GM18507 (cell line): ENCODE measurements at regions not wholly inside any gene's neighbourhood (a gene's known extent, or its start where the extent isn't known, plus 50 kb on each side); places are given as distances from the start of the nearest gene placed in this dataset.

ENCODE experiments used
- DNase-seq: peaks from one replicate; pipeline ENCODE4 v3.0.0; 2011; ENCODE audit warnings: low read depth; ENCODE audit not compliant: insufficient read length; ENCODE audit errors: extremely low spot score
- FAIRE-seq: peaks from 2 replicates; lab custom pipeline; 2011; peaks lifted over from hg19 to GRCh38; lab: Jason Lieb, UNC

DNA sequence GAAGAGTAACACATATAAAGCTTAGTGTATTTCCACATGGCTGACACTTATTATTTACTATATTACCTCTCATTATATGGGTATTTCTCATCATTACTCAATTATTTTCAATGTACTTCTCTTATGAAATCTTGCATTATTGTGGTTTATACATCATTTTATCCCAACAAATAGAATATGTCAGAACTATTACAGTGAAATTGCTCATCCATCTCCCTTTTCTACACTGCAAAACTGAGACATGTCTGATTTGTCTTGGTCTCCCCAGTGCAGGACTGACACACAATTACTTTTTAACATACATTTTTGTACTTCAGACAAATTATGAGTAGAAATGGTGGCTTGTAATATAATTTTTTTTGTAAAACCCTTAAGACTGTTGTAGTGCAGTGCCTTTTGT lies 600.9 kb downstream of the PLCL1 start:
- DNase-seq: no peak
- no peak for FAIRE-seq

DNA sequence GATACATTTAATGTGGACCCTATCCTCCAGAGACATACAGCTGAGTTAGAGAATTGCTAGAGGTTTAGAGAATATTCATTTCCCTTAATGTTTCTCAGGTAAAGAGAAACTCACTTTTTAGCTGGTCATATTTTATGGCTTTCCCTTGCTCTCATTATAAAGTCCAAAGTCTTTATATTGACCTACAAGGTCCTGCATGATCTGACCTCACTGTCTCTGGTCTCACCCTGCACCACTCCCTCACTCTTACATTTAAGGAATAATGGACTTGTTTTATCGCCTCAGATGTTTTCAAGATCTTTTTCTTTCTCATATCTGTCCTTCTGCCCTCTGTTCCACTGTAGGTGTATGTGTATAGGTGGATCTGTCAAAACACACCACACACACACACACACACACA lies 597.3 kb downstream of the PLCL1 start:
- FAIRE-seq (no peak), DNase-seq (no peak)

DNA sequence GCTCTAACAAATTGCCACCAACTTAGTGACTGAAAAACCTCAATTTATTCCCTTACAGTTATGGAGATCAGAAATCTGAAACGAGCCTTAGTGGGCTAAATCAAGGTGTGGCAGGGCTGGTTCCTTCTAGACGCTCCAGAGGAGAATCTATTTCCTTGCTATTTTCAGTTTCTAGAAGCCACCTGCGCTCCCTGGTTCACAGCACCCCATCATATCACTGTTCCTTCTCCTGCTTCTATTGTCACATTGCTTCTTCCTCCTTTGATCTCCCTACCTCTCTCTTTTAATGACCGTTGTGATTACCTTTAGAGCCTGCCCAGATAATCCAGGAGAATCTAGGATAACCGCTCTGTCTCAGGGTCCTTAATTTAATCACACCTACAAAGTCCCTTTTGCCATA lies 596.6 kb downstream of the PLCL1 start:
- DNase-seq: no peak
- FAIRE-seq: no peak

DNA sequence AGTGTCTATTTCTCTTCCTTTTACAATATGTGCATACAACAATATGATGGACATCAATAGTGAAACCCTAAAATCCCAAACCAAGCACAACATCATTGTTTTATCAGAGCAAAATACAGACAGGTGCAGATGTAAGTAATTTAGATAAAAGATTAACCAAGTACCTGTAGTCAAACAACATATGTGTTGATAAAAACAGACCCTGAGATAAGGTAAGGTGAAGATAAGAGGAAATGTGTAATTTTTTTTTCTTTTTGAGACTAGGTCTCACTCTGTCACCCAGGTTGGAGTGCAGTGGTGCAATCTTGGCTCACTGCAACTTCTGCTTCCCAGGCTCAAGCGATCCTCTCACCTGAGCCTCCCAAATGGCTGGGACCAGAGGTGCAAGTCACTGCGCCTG lies 589.8 kb downstream of the PLCL1 start:
- no peak for FAIRE-seq
- DNase-seq: no peak

DNA sequence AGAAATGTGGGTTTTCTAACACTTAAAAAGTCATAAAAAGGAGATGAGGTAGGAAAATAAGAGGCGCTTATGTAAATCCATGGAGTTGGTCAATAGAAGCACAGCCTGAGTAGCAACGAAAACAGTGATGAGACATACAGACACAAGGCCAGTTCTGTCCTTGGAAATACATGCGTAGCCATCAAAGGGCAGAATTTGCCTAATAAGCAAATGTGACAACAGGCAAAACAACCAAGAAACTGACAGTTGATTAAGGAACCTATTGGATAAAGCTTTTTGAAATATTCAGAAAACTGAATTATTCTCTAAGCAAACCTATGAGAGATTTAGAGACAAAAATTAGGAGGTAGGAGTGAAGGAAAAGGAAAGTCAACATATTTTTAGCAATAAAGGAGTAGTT lies 586.3 kb downstream of the PLCL1 start:
- no peak for FAIRE-seq
- no peak for DNase-seq

DNA sequence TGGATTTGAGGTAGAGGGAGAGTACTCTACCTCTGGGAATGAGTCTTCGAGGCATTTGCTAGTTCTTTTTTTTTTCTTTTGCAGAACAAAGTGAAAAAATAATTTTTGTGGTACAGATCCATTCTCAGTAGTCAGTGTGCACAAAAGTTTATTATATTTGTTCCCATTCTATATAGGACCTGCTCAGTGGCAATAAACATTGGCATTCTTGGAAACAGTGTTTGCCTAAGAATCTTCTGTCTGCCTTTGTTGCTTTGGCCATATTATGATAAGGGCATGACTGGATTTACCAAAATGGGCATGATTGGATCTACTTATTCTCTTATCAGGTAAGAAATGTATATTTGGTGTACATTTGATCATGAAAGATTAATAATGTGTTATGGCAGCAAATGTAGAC lies 583.3 kb downstream of the PLCL1 start:
- FAIRE-seq (no peak), DNase-seq (no peak)

DNA sequence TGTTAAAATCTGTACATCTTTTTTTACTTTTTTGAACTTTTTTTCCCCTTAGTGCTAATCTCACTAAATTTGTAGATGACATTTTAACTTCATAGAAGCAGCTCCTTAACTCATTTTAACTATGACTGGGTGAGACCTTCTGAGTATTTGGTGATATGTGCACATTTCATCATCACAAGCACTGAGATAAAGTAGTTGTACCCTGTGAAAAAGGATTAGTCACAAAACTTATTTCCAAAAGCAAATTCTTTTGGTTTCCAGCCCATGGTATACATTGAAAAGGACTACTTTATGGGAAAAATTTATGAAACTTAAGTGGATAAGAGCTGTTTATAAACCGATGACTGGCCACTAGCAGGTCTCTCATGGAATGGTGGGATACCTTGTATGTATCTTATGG lies 581.5 kb downstream of the PLCL1 start:
- FAIRE-seq (no peak), DNase-seq (no peak)

DNA sequence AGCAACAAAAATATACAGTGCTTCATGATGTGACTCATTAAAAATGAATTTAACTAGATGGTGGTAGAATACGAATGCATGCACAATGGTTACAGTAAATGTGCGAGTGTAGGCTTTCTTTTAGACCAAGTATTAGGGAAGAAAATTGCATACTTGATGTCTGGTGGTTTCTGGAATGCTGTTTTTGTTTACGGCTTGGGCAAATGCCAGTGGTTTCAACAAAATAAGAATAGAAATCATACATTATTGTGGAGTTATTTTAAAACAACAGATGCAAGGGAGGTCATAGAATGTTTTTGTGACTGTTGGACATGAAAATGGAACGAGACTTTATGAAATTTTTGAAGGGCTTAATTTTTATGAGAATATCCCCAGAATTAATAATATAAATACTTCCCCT lies 580.9 kb downstream of the PLCL1 start:
- DNase-seq: no peak
- FAIRE-seq: no peak

DNA sequence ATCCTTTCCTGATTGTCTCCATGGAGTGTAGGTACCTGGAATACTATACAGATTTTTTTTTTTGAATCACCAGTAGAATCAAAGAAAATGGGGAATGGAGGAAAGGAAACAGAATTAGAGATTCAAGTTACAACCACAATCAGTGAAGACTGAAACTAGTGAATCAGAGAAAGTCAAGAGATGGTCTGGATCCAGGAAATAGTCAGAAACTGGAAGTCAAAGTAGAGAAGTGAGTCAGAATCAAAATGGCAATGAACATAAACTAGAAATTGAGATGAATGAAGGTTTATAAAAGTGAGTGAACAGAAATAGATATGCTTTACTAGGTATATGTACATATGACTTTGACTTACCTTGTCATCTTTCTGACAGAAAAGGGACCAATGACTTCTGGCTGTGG lies 579.0 kb downstream of the PLCL1 start:
- DNase-seq: no peak
- FAIRE-seq: no peak

DNA sequence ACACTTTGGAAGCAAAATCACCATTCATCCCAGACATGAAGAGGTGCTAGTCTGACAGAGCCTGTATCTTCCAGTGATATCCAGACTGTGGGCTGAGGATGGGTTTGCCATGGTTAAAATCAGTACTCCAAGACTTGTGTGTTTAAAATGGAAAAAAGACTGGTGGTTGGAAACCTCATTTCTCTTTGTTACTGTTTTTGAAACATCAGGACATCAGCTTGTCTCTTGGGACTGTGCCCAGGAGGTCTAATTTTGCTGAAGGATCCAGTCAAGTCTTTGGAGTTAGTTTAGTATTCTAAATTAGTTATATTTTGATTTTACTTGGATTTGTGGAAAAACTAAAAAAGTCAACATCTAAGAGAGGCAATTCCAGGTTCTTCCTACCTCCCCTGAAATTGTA lies 578.4 kb downstream of the PLCL1 start:
- no peak for FAIRE-seq
- DNase-seq: no peak

DNA sequence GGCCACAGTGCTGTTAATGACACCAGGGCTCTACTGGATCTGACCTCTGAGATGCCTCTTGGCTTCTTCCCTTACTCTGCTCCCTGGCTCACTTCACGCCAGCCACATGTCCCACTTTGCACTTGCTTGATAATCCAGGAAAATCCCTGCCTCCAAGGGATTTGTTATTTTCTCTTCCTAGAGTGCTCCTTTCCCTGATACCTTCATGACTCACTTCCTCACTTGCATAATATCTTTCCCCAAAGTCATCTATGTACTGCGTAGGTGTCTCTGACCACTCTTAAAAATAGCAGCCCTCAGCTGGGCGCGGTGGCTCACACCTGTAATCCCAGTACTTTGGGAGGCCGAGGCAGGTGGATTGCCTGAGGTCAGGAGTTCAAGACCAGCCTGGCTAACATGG lies 572.3 kb downstream of the PLCL1 start:
- FAIRE-seq (no peak), DNase-seq (no peak)

DNA sequence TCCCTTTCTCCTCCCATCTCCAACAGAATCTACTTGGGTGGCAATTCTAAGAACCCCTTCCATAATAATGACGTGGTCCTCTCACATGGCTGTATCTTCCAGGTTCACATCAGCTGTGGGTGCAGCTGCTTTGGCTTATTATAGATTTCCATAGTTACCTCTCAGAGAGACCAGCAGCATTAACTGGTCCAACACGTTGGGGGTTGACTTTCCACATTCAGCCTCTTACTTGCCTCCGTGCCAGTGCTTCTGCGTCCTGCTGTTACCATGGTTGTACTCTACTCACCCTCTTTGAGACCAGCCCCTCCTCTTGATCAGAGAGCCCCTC lies 570.7 kb downstream of the PLCL1 start:
- FAIRE-seq (no peak), DNase-seq (no peak)

DNA sequence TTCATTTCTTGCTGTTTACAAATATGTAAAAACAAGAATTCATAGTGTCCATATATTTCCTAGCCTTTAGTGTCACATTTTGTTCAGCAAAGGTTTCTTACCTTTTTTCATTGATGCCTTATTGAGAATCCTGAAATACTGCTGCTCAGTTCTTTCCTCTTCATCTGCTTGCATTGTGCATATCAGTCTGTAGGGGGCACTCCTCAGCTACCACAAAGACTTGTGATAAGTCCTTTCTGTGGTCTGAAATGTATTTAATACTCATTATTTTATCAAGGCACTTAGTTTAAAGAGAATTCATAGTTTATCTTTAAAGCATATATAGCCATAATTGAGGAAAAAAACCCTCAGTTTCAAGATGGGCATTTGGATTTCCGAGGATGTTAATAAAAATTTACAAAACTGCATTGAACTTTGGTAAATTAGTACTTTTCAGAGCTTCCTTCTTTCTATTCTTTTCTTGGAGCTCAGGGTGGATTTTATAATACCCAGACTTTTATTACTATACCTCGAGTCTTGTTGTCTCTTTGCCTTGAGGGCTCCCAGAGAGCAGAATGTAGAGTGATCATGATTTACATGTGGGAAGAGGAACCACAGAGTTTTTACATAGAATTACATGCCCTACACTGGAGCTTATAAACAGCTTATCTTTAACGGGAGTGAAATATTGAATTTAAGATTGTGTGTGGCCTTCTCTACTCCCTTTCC lies 570.1 kb downstream of the PLCL1 start:
- DNase-seq: no peak
- peak; percentile 59 for FAIRE-seq

DNA sequence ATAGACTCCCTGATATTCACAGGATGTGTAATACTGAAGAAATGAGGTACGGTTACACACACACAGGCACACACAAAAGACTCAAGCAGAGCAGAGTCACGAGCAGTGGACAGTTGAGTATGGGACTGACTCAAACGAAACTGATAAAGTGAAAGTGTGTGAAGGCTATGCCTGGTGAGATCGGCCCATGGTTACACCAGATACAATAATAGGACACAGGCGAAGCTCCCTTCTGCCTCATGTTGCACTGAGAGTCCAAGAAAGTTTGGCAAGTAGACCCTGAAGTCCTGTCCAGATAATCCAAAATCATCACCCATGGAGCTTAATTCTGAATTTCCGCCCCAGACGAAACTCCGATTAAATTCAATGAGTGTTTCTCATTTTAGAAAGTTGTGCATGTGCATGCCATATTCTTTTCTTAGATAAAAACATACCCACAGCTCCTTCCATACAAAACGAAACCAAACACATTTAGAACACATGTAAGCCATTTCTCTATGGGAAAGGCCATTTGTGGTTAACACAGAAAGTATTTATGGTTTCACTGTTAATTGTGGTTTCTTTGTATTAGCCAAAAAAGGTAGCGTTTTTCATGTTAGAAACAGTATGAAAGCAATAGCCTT lies 567.6 kb downstream of the PLCL1 start:
- DNase-seq (peak; percentile 17), FAIRE-seq (peak; percentile 97)

DNA sequence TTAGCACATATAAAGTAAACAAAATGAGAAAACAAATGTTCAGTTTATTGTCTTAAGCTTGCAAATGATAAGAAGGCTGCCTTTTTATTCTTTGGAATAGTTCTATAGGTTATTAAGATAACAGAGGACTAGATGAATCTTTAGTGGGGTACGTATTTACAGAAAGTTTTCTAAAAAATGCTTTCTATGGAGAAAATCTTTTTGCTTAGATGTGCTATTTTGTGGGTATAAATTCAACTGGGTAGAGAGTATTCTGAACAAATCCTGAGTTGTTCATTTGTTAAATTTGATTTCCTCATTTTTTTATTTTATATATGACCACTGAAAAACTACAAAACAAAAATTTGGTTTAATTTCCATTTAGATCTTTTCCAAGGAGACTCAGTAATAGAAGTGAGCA lies 566.9 kb downstream of the PLCL1 start:
- FAIRE-seq (no peak), DNase-seq (no peak)

DNA sequence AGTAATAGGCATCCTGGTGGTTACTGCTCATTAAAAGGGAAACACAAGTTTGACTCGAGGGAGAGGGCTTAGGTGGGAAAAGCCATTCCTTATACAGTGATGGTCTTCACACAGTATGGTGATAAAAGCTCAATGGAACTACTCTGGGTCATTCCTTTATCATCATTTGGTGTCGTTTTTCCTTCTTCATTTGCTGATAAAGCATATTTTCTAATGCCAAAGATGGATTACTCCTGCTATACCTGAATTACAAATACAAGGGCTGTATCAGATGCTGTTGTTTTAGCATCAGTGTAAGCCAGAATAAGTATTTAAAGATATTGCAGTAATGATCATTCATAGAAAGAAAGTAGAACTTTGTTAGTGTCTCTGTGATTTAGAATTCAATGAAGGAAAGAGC lies 563.7 kb downstream of the PLCL1 start:
- FAIRE-seq (no peak), DNase-seq (no peak)

DNA sequence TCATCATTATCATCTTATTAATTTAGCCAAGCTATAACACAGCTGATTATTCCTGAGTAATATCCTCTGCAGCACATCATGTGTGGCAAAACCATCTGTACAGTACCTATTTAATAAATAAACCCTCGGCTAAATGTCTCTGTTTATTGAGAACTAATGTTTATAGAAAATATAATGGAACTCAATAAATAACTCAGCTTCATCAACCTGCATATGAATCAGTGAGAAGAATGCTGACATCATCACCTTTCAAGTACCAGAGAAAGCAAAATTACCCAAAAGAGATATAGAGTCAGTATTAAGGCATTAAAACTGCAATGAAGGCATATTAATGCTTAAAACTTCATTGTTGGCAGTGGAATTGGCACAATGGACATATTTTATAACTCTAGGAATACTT lies 558.3 kb downstream of the PLCL1 start:
- FAIRE-seq (no peak), DNase-seq (no peak)

DNA sequence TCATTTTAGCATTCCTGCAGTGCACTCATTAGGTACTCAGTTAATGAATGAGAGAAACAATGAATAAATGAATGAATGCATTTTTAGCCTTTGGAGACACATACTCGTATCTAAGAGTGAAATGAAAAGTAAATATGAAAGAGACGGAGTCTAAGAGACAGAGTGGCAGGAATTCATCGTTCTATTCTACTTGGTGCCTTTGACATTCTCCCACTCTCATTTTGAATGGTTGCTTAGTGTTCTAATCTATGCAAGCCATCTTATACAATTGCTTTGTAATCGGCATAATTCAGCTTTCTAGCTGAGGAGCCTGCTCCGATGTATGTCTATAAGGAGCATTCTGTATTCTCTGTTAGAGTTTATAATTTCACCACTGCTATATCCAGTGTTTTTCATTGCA lies 554.9 kb downstream of the PLCL1 start:
- DNase-seq: no peak
- FAIRE-seq: no peak

DNA sequence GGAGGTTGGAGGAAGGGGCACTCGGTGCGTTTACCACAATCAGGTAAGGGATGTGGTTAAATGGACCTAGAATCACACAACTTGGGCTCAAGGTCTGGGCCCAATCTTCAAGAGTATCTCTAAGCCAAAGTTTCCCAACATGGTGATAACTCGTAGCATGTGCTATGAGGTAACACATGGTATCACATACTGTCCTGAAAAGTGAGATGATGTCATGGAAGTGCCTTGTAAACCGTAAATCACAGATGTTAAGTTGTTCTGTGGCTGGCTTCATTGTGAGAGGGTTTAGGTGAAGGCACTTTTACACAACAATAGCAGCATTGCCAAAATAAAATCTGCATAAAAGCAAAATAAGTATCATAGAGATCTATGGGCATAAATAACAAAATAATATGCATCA lies 551.8 kb downstream of the PLCL1 start:
- FAIRE-seq: no peak
- no peak for DNase-seq

DNA sequence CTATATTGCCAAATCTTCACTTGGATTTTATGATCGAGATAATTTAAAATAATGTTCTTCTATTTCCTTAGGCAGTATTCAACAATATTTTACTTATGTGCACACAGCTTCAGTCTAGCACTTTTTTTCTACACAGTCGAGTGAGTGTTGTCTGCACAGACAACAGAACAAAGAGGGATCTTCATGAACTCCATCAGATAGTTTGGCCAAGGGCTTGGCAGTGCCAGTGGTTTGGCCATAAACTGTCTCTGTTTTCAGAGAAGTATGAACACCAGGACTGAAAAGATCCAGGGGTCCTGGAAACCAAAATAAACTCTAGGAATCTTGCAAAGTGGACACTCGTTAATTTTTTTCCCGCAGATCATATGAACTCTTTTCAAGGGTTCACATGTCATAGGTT lies 547.3 kb downstream of the PLCL1 start:
- DNase-seq (no peak), FAIRE-seq (no peak)

DNA sequence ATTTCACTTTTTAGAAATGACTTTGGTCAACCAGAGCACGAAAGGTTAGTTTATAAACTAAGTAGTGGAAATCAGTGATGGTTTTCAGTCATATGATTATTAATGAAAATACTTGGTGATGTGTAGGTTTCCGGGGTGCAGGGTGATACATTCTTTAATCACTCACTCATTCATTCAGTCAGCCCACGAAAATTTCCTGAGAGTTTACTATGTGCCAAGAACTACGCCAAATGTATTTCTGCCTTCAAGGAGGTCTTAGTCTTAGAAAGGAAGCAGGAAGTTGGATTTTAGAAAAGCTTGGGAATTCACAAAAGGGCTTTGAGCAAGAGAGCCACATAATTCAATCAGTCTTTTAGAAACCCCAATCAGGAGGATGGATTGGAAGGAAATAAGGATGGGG lies 543.6 kb downstream of the PLCL1 start:
- DNase-seq (no peak), FAIRE-seq (no peak)

DNA sequence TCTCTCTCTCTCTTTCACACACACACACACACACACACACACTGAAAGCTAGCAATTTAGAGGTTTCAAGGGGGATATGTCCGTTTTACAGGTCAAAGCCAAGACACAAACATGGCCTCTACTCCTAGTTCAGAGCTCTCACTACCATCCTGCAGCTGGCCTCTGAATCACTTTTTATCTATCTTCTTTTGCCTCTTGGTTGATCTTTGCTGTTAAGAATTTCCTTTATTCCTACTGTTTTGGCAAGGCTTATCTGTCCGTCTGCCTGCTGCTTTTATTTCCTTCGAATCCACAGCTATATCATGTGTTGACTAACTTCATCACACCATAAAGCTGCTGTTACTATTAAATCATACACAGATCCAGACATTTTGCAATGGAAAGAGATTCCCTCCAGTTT lies 543.0 kb downstream of the PLCL1 start:
- FAIRE-seq (no peak), DNase-seq (no peak)
